BE2C (cell line): ENCODE measurements at regions not wholly inside any gene's neighbourhood (a gene's known extent, or its start where the extent isn't known, plus 50 kb on each side); places are given as distances from the start of the nearest gene placed in this dataset.

Source experiments
- DNase-seq: peaks from one replicate; pipeline ENCODE4 v3.0.0-alpha.2; 2020
- H3K27me3 ChIP-seq: fragments of 250-450 bp; sonication (Bioruptor Pico); 2 replicates; pipeline ENCODE4 v1.5.1; 2020; ENCODE audit warnings: mild to moderate bottlenecking
- H3K36me3 ChIP-seq: fragments of 250-450 bp; sonication (Bioruptor Pico); 2 replicates; pipeline ENCODE4 v1.5.1; 2020; ENCODE audit warnings: mild to moderate bottlenecking
- H3K4me1 ChIP-seq: fragments of 250-450 bp; sonication (Bioruptor Pico); 2 replicates; pipeline ENCODE4 v1.5.1; 2020
- H3K4me3 ChIP-seq: 2 replicates; pipeline ENCODE4 v1.5.1; 2011; ENCODE audit warnings: low read depth, low read length
- H3K9me3 ChIP-seq: fragments of 250-450 bp; sonication (Bioruptor Pico); 2 replicates; pipeline ENCODE4 v1.5.1; 2020
- CTCF ChIP-seq: IDR thresholded peaks from 2 replicates; pipeline ENCODE4 v1.5.1; 2012; ENCODE audit warnings: mild to moderate bottlenecking, low read depth, low read length

- TF ChIP-seq CTCF = no peak
- no peaks in the 10 kb centered on the region for H3K36me3 ChIP-seq
- no peaks in the 10 kb centered on the region for H3K27me3 ChIP-seq
- H3K9me3 ChIP-seq = no peaks in the 10 kb centered on the region
- H3K4me3 ChIP-seq = no peak overlapping the region
- no peak for DNase-seq
- H3K4me1 ChIP-seq = no peaks in the 10 kb centered on the region
Observed at GRCh38 chr3:188085584-188086560, 68.1 kb upstream of the LPP start.

GRCh38 chr3:188088948-188089685 is 64.8 kb upstream of the LPP start:
- H3K27me3 ChIP-seq = no peaks in the 10 kb centered on the region
- H3K4me1 ChIP-seq = no peaks in the 10 kb centered on the region
- TF ChIP-seq CTCF = no peak
- no peaks in the 10 kb centered on the region for H3K36me3 ChIP-seq
- no peak overlapping the region for H3K4me3 ChIP-seq
- no peaks in the 10 kb centered on the region for H3K9me3 ChIP-seq
- DNase-seq = no peak

GRCh38 chr3:188090620-188091309 is 63.2 kb upstream of the LPP start:
- Histone ChIP-seq H3K27me3 (no peaks in the 10 kb centered on the region), H3K36me3 (no peaks in the 10 kb centered on the region), H3K9me3 (no peaks in the 10 kb centered on the region), H3K4me3 (no peak overlapping the region), H3K4me1 (no peaks in the 10 kb centered on the region)
- no peak for TF ChIP-seq CTCF
- no peak for DNase-seq

GRCh38 chr3:188091746-188092145 is 62.2 kb upstream of the LPP start:
- Histone ChIP-seq H3K27me3 (no peaks in the 10 kb centered on the region), H3K4me3 (no peak overlapping the region), H3K36me3 (no peaks in the 10 kb centered on the region), H3K4me1 (no peaks in the 10 kb centered on the region), H3K9me3 (no peaks in the 10 kb centered on the region)
- no peak for DNase-seq
- TF ChIP-seq CTCF = no peak

GRCh38 chr3:188092648-188093047 is 61.3 kb upstream of the LPP start:
- DNase-seq = no peak
- Histone ChIP-seq H3K27me3 (no peaks in the 10 kb centered on the region), H3K4me3 (no peak overlapping the region), H3K4me1 (no peaks in the 10 kb centered on the region), H3K36me3 (no peaks in the 10 kb centered on the region), H3K9me3 (no peaks in the 10 kb centered on the region)
- TF ChIP-seq CTCF = no peak
